ENCODE measurements at regions not wholly inside any gene's neighbourhood (a gene's known extent, or its start where the extent isn't known, plus 50 kb on each side); places are given as distances from the start of the nearest gene placed in this dataset.

GRCh38 chr11:128335729-128336128 lies 251.6 kb downstream of the ETS1 start (continued):
- no peak for TF ChIP-seq MLLT1 (IDR thresholded peaks at IDR 0.05)

GRCh38 chr11:128334311-128335044 lies 252.9 kb downstream of the ETS1 start:
- ChIA-PET RAD21 (ENCODE audit: unreplicated experiment) (interaction anchor here (0.7 kb wide), 1 partner anchor 676 kb away, joined by 3 read pairs; no protein-coding TSS in a partner anchor), CTCF (interaction anchor here (1.2 to 1.5 kb wide), 2 partner anchors 10 to 13 kb away, joined by 3 read pairs; no protein-coding TSS in a partner anchor), POLR2A (no interaction called here), SMC1A (ENCODE audit: uncharacterized antibody, unreplicated experiment) (interaction anchor here (0.8 to 1.8 kb wide), 7 partner anchors 8 to 297 kb away, joined by 3 to 7 read pairs (median 3); no protein-coding TSS in a partner anchor)
- Histone ChIP-seq H3K4me3 (no peak overlapping the region), H2AFZ (ENCODE audit: control insufficient read depth, low read depth, low read length) (no peak overlapping the region), H3K79me2 (ENCODE audit: control insufficient read depth, insufficient read depth, low read length) (no peaks in the 10 kb centered on the region), H3K27ac (ENCODE audit: control insufficient read depth, insufficient read depth) (no peak overlapping the region), H3K36me3 (ENCODE audit: control insufficient read depth in 2 of 2, insufficient read depth in 2 of 2, low read length in 1 of 2) (no peaks in the 10 kb centered on the region), H3K4me2 (ENCODE audit: control insufficient read depth, insufficient read depth) (no peak overlapping the region), H4K20me1 (ENCODE audit: control insufficient read depth, insufficient read depth) (no peaks in the 10 kb centered on the region), H3K9me3 (replicated peaks; ENCODE audit: control insufficient read depth, insufficient read depth, low read length) (no peaks in the 10 kb centered on the region), H3K27me3 (replicated peaks in 1 of 2; ENCODE audit: control insufficient read depth in 2 of 2, insufficient read depth in 2 of 2, low read length in 1 of 2) (no peaks in the 10 kb centered on the region), H3K4me1 (ENCODE audit: control insufficient read depth, insufficient read depth, low read length) (no peaks in the 10 kb centered on the region), H3K9ac (ENCODE audit: control insufficient read depth, insufficient read depth, low read length) (no peak overlapping the region)
- WGBS (ENCODE audit: insufficient coverage, insufficient replicate concordance, low lambda C conversion rate, missing lambda C conversion rate): 63% methylated on average over 12 of the region's 12 CpGs
- no peak for TF ChIP-seq ETV6 (conservative IDR thresholded peaks at IDR 0.05 in 1 of 2, IDR thresholded peaks at IDR 0.05 in 1 of 2; ENCODE audit: borderline replicate concordance in 1 of 2, low read depth in 1 of 2)
- TF ChIP-seq RCOR1 (conservative IDR thresholded peaks at IDR 0.05; ENCODE audit: low read depth, low read length): no peak
- TF ChIP-seq MXI1 (IDR thresholded peaks at IDR 0.05; ENCODE audit: low read depth, low read length): no peak
- no peak for TF ChIP-seq ZSCAN29 (IDR thresholded peaks at IDR 0.05)
- no peak for TF ChIP-seq CHD2 (IDR thresholded peaks at IDR 0.05; ENCODE audit: borderline replicate concordance, low read depth, low read length)
- no peak for TF ChIP-seq CREM (IDR thresholded peaks at IDR 0.05; ENCODE audit: low read depth)
- no peak for TF ChIP-seq HCFC1 (IDR thresholded peaks at IDR 0.05; ENCODE audit: low read length)
- no peak for TF ChIP-seq FOXM1 (IDR thresholded peaks at IDR 0.05; ENCODE audit: low read depth, low read length)
- TF ChIP-seq E2F4 (IDR thresholded peaks at IDR 0.05; ENCODE audit: low read depth, low read length): no peak
- no peak for TF ChIP-seq ZBED1 (IDR thresholded peaks at IDR 0.05; ENCODE audit: borderline replicate concordance)
- TF ChIP-seq BRCA1 (IDR thresholded peaks at IDR 0.05; ENCODE audit: low read depth, low read length): no peak
- BruUV-seq (replicated peaks): no TSS peak
- in situ Hi-C loops (cut with MboI): no loop called here
- no peak for ATAC-seq
- intact Hi-C loops (cut with micrococcal nuclease; ENCODE audit: unreplicated experiment): no loop called here
- FAIRE-seq: no peak
- DNase-seq (ENCODE audit: low read depth, low spot score): no peak

Measured in GM12878 (cell line).